Keratinocyte (primary cell): ENCODE measurements at regions not wholly inside any gene's neighbourhood (a gene's known extent, or its start where the extent isn't known, plus 50 kb on each side); places are given as distances from the start of the nearest gene placed in this dataset.

Experiments used
- DNase-seq: peaks from one replicate; pipeline ENCODE4 v3.0.0-alpha.2; 2011; ENCODE audit warnings: low read depth, missing footprints, low spot score
- FAIRE-seq: peaks from 2 replicates; lab custom pipeline; 2011; peaks lifted over from hg19 to GRCh38; lab: Jason Lieb, UNC
- H2AFZ ChIP-seq: 2 replicates; pipeline ENCODE4 v1.6.0; 2012; ENCODE audit warnings: low read length, control low read depth, inconsistent platforms; ENCODE audit not compliant: control insufficient read depth
- H3K27ac ChIP-seq: 2 replicates; pipeline ENCODE4 v1.5.1; 2011; ENCODE audit warnings: low read length; ENCODE audit not compliant: control insufficient read depth, insufficient read depth
- H3K27me3 ChIP-seq: 3 replicates; pipeline ENCODE4 v1.6.0; 2011; ENCODE audit warnings: low read length; ENCODE audit not compliant: control insufficient read depth, insufficient read depth; ENCODE audit errors: extremely low read depth
- H3K36me3 ChIP-seq, 2 experiments: 2 replicates in 1 of 2; 3 replicates in 1 of 2; pipeline ENCODE4 v1.5.1; 2011; ENCODE audit warnings: low read length in 2 of 2, mild to moderate bottlenecking in 1 of 2; ENCODE audit not compliant: control insufficient read depth in 2 of 2, insufficient read depth in 2 of 2; ENCODE audit errors: extremely low read depth in 1 of 2
- H3K4me1 ChIP-seq: 3 replicates; pipeline ENCODE4 v1.5.1; 2011; ENCODE audit warnings: low read length; ENCODE audit not compliant: control insufficient read depth, insufficient read depth; ENCODE audit errors: extremely low read depth
- H3K4me2 ChIP-seq: 3 replicates; pipeline ENCODE4 v1.6.0; 2011; ENCODE audit warnings: low read depth, low read length; ENCODE audit not compliant: control insufficient read depth, insufficient read depth; ENCODE audit errors: extremely low read depth
- H3K4me3 ChIP-seq, 3 experiments: fragments of 200-600 bp in 1 of 3; sonication (generic) in 1 of 3; 2 replicates in 2 of 3; 3 replicates in 1 of 3; pipeline ENCODE4 v1.5.1; 2011 to 2016; ENCODE audit warnings: low read length in 3 of 3, mild to moderate bottlenecking in 3 of 3, control low read depth in 2 of 3, inconsistent platforms in 1 of 3, low read depth in 1 of 3, mixed read lengths in 1 of 3, mixed run types in 1 of 3, moderate library complexity in 1 of 3; ENCODE audit not compliant: control insufficient read depth in 2 of 3, insufficient read depth in 2 of 3; ENCODE audit errors: extremely low read depth in 1 of 3
- H3K79me2 ChIP-seq: 2 replicates; pipeline ENCODE4 v1.6.0; 2012; ENCODE audit warnings: low read length; ENCODE audit not compliant: control insufficient read depth, insufficient read depth
- H3K9ac ChIP-seq: 3 replicates; pipeline ENCODE4 v1.6.0; 2011; ENCODE audit warnings: low read length; ENCODE audit not compliant: control insufficient read depth, insufficient read depth; ENCODE audit errors: extremely low read depth
- H3K9me1 ChIP-seq: 3 replicates; pipeline ENCODE4 v1.6.0; 2011; ENCODE audit warnings: low read length; ENCODE audit not compliant: control insufficient read depth, insufficient read depth; ENCODE audit errors: extremely low read depth
- H3K9me3 ChIP-seq: 2 replicates; pipeline ENCODE4 v1.5.1; 2012; ENCODE audit warnings: low read depth, low read length; ENCODE audit not compliant: control insufficient read depth
- H4K20me1 ChIP-seq: 3 replicates; pipeline ENCODE4 v1.6.0; 2011; ENCODE audit warnings: low read length; ENCODE audit not compliant: control insufficient read depth, insufficient read depth; ENCODE audit errors: extremely low read depth
- EZH2 ChIP-seq: IDR thresholded peaks from one replicate; pipeline ENCODE4 v1.6.1; 2012; ENCODE audit warnings: inconsistent platforms, mild to moderate bottlenecking, low read length, moderate library complexity
- dilution Hi-C: fragments of 300-500 bp; cut with MboI; formaldehyde crosslinking; loops from one replicate; pipeline ENCODE4 v1.7.0; 2020; ENCODE audit warnings: low sequenced_read_pairs; ENCODE audit not compliant: extremely low pct_ligation_motif_present
- TF ChIP-seq, protein P1 (sequence below), 3 experiments: IDR thresholded peaks in 1 of 3; conservative IDR thresholded peaks in 1 of 3; optimal IDR thresholded peaks in 1 of 3; 2 replicates in 2 of 3; 3 replicates in 1 of 3; pipeline versions ENCODE3 to v1.5.1; 2011; ENCODE audit warnings: low read length in 3 of 3, mild to moderate bottlenecking in 3 of 3, moderate library complexity in 2 of 3, control low read depth in 1 of 3, inconsistent platforms in 1 of 3; ENCODE audit not compliant: insufficient read depth in 2 of 3; ENCODE audit errors: extremely low read depth in 1 of 3

DNA sequence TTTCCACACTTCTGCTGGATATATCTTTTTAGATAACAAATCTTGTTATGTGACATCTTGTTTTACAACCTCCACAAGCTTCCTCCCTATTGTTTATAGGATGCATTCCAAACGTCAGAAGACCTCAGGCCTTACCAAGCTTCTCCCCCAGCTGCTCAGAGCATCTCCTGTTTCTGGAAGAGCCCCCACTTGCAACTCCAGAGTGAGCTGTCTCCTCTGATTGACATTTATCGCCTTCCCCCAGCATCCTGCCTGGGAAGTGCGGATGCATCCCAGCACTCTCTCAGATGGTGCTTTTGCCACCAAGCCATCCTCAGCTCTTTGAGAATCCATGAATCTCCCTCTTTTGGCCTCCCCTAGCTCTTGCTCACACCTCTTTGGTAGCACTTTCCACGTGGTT is 123.5 kb downstream of the LRRC70 start:
- H3K9ac ChIP-seq, result no peak overlapping the region
- TF ChIP-seq EZH2, result no peak
- H3K4me2 ChIP-seq, result no peak overlapping the region
- H4K20me1 ChIP-seq, result no peaks in the 10 kb centered on the region
- no peaks in the 10 kb centered on the region for H3K27me3 ChIP-seq
- DNase-seq (no peak), FAIRE-seq (no peak)
- H3K4me1 ChIP-seq, result no peaks in the 10 kb centered on the region
- no peak overlapping the region for H3K27ac ChIP-seq
- dilution Hi-C loops, result no loop called here
- no peaks in the 10 kb centered on the region for H3K79me2 ChIP-seq
- no peaks in the 10 kb centered on the region for H3K36me3 ChIP-seq
- H3K9me1 ChIP-seq, result no peaks in the 10 kb centered on the region
- H2AFZ ChIP-seq, result no peak overlapping the region
- H3K4me3 ChIP-seq, result no peak overlapping the region
- H3K9me3 ChIP-seq, result no peaks in the 10 kb centered on the region

DNA sequence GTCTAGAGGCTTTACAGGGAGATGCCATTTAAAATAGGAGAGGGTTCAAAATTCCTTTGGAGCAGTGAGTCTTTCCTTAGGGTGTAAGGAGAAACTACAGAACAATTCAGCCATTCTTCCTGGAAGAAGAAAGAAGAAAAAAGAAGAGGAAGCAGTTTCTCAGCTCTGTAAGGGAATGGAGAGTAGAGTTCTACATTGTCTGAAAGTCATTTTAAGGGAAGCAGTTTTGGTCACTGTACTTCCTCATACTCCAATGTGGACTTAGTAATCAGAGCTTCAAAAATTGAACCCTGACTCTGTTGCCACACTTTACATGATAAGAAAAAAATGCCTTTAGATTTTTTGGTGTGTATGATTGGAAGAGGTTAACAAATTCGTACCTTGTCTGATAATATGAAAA is 122.4 kb downstream of the LRRC70 start:
- H4K20me1 ChIP-seq, result no peaks in the 10 kb centered on the region
- no peaks in the 10 kb centered on the region for H3K79me2 ChIP-seq
- TF ChIP-seq EZH2, result no peak
- TF ChIP-seq, protein P1, sequence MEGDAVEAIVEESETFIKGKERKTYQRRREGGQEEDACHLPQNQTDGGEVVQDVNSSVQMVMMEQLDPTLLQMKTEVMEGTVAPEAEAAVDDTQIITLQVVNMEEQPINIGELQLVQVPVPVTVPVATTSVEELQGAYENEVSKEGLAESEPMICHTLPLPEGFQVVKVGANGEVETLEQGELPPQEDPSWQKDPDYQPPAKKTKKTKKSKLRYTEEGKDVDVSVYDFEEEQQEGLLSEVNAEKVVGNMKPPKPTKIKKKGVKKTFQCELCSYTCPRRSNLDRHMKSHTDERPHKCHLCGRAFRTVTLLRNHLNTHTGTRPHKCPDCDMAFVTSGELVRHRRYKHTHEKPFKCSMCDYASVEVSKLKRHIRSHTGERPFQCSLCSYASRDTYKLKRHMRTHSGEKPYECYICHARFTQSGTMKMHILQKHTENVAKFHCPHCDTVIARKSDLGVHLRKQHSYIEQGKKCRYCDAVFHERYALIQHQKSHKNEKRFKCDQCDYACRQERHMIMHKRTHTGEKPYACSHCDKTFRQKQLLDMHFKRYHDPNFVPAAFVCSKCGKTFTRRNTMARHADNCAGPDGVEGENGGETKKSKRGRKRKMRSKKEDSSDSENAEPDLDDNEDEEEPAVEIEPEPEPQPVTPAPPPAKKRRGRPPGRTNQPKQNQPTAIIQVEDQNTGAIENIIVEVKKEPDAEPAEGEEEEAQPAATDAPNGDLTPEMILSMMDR (optimal IDR thresholded peaks at IDR 0.05 in 1 of 3, IDR thresholded peaks at IDR 0.05 in 1 of 3, conservative IDR thresholded peaks at IDR 0.05 in 1 of 3; ENCODE audit: extremely low read depth in 1 of 3, insufficient read depth in 2 of 3, low read length in 3 of 3), result no peak
- no peak overlapping the region for H3K27ac ChIP-seq
- no peaks in the 10 kb centered on the region for H3K4me1 ChIP-seq
- H2AFZ ChIP-seq, result no peak overlapping the region
- no peaks in the 10 kb centered on the region for H3K27me3 ChIP-seq
- FAIRE-seq (no peak), DNase-seq (no peak)
- no peak overlapping the region for H3K4me3 ChIP-seq
- no peak overlapping the region for H3K9ac ChIP-seq
- H3K4me2 ChIP-seq, result no peak overlapping the region
- H3K9me1 ChIP-seq, result no peaks in the 10 kb centered on the region
- H3K9me3 ChIP-seq, result no peaks in the 10 kb centered on the region
- dilution Hi-C loops, result no loop called here
- H3K36me3 ChIP-seq, result no peaks in the 10 kb centered on the region

DNA sequence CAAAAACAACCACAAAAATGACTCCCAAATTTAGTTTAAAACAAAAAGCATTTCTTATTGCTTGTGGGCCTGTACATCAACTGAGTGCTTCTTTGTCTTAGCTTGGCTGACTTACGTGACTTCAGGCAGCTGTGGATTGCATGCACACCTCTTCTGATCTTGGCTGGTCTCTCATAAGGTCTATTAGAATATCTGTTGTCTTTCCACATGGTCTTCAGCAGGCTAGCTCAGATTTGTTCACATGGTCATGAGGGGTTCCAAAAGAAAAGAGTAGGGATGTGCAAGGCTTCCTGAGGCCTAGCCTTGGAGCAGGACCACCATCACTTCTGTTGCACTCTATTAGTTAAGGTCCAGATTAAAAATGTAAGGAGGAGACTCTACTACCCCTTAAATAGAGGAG is 120.1 kb downstream of the LRRC70 start:
- Histone ChIP-seq H3K79me2 (no peaks in the 10 kb centered on the region), H4K20me1 (no peaks in the 10 kb centered on the region), H3K9me3 (no peaks in the 10 kb centered on the region), H3K4me2 (no peak overlapping the region), H3K9me1 (no peaks in the 10 kb centered on the region), H3K27ac (no peak overlapping the region), H2AFZ (no peak overlapping the region), H3K4me3 (no peak overlapping the region), H3K27me3 (no peaks in the 10 kb centered on the region), H3K4me1 (no peaks in the 10 kb centered on the region), H3K36me3 (no peaks in the 10 kb centered on the region), H3K9ac (no peak overlapping the region)
- FAIRE-seq (no peak), DNase-seq (no peak)
- dilution Hi-C loops, result no loop called here
- TF ChIP-seq, protein P1 (optimal IDR thresholded peaks at IDR 0.05 in 1 of 3, IDR thresholded peaks at IDR 0.05 in 1 of 3, conservative IDR thresholded peaks at IDR 0.05 in 1 of 3; ENCODE audit: extremely low read depth in 1 of 3, insufficient read depth in 2 of 3, low read length in 3 of 3), result no peak
- no peak for TF ChIP-seq EZH2
